ENCODE measurements at regions not wholly inside any gene's neighbourhood (a gene's known extent, or its start where the extent isn't known, plus 50 kb on each side); places are given as distances from the start of the nearest gene placed in this dataset.

DNA sequence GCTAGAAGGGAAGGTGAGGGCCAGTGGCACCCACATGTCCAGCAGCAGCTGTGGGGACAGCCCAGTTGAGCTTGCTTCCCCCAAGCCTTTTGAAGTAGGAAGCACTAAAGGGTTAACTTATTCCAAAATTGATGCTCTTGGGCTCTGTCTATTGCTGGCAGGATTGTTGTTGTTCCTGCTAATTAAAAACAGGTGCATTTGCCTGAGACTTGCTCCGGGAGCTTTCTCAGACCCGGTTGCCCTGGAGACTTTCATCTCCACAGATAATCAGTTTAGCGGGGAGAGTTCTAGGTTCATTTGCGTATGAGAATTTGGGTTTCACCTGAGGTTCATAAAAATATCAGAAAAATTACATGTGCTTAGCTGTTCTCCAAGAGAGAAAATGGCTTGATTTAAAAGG lies 277.3 kb downstream of the LRATD1 start:
- Histone ChIP-seq H3K27ac (ENCODE audit: low read length) (no peak overlapping the region), H3K9me3 (ENCODE audit: insufficient read depth, low read length, severe bottlenecking) (no peaks in the 10 kb centered on the region), H3K4me2 (ENCODE audit: insufficient read depth, low read length) (no peak overlapping the region), H3K27me3 (ENCODE audit: insufficient read depth, low read length, poor library complexity) (no peaks in the 10 kb centered on the region), H3K4me1 (ENCODE audit: insufficient read depth, low read length) (no peaks in the 10 kb centered on the region), H3K9ac (ENCODE audit: low read depth, low read length) (no peak overlapping the region), H2AFZ (ENCODE audit: low read depth, low read length) (no peak overlapping the region), H3K36me3 (ENCODE audit: insufficient read depth, low read length) (no peaks in the 10 kb centered on the region), H4K20me1 (ENCODE audit: insufficient read depth, low read length) (no peaks in the 10 kb centered on the region), H3K4me3 (ENCODE audit: low read depth in 1 of 2, low read length in 2 of 2) (no peak overlapping the region), H3K79me2 (ENCODE audit: insufficient read depth, low read length) (no peaks in the 10 kb centered on the region)
- DNase-seq (no peak), ATAC-seq (ENCODE audit: insufficient read depth, low read depth) (no peak)
- TF ChIP-seq, protein P1, sequence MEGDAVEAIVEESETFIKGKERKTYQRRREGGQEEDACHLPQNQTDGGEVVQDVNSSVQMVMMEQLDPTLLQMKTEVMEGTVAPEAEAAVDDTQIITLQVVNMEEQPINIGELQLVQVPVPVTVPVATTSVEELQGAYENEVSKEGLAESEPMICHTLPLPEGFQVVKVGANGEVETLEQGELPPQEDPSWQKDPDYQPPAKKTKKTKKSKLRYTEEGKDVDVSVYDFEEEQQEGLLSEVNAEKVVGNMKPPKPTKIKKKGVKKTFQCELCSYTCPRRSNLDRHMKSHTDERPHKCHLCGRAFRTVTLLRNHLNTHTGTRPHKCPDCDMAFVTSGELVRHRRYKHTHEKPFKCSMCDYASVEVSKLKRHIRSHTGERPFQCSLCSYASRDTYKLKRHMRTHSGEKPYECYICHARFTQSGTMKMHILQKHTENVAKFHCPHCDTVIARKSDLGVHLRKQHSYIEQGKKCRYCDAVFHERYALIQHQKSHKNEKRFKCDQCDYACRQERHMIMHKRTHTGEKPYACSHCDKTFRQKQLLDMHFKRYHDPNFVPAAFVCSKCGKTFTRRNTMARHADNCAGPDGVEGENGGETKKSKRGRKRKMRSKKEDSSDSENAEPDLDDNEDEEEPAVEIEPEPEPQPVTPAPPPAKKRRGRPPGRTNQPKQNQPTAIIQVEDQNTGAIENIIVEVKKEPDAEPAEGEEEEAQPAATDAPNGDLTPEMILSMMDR (IDR thresholded peaks at IDR 0.05; ENCODE audit: borderline replicate concordance, extremely low read depth, low read length, poor library complexity, severe bottlenecking) = no peak
- no peak for TF ChIP-seq EZH2 (IDR thresholded peaks at IDR 0.05; ENCODE audit: borderline replicate concordance, low read depth, low read length, severe bottlenecking)

DNA sequence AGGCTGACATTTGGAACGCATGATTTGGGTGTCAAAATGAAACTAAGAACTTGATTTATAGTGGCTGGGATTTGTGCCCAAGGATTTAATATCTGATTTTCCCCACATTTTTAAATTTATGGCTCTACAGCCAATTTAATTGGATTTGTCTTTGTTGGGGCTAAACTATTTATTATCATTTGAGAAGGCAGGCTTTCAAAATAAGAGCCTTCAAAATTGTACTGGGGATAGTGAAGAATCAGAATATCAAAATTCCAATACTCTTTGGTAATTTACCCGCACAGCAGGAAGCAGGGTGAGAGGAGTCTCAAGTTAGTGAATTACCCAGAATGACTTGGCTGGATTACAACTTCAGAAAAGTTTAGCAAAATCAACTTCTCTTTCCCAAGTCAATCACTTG lies 278.1 kb downstream of the LRATD1 start:
- ATAC-seq (ENCODE audit: insufficient read depth, low read depth) (no peak), DNase-seq (no peak)
- Histone ChIP-seq H3K4me2 (ENCODE audit: insufficient read depth, low read length) (no peak overlapping the region), H3K27me3 (ENCODE audit: insufficient read depth, low read length, poor library complexity) (no peaks in the 10 kb centered on the region), H3K9ac (ENCODE audit: low read depth, low read length) (no peak overlapping the region), H3K79me2 (ENCODE audit: insufficient read depth, low read length) (no peaks in the 10 kb centered on the region), H2AFZ (ENCODE audit: low read depth, low read length) (no peak overlapping the region), H3K9me3 (ENCODE audit: insufficient read depth, low read length, severe bottlenecking) (no peaks in the 10 kb centered on the region), H3K27ac (ENCODE audit: low read length) (no peak overlapping the region), H3K36me3 (ENCODE audit: insufficient read depth, low read length) (no peaks in the 10 kb centered on the region), H3K4me1 (ENCODE audit: insufficient read depth, low read length) (no peaks in the 10 kb centered on the region), H3K4me3 (ENCODE audit: low read depth in 1 of 2, low read length in 2 of 2) (no peak overlapping the region), H4K20me1 (ENCODE audit: insufficient read depth, low read length) (no peaks in the 10 kb centered on the region)
- no peak for TF ChIP-seq EZH2 (IDR thresholded peaks at IDR 0.05; ENCODE audit: borderline replicate concordance, low read depth, low read length, severe bottlenecking)
- TF ChIP-seq, protein P1 (IDR thresholded peaks at IDR 0.05; ENCODE audit: borderline replicate concordance, extremely low read depth, low read length, poor library complexity, severe bottlenecking) = no peak

DNA sequence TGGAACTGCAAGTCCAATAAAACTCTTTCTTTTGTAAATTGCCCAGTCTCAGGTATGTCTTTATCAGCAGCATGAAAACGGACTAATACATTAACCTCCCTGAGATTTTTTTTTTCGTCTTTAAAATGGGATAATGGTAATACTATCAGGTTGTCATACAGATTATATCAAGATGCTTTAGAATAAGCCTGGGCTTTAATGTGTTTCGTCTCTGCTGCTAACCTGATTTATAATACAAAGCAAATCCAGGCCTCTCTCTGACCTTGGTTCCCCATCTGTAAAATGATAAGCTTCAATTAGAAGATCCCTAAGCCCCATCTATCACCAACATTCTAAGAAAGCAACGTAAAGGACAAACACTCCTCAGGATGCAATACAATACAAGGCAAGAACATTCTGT lies 283.5 kb downstream of the LRATD1 start:
- no peak overlapping the region for H3K27ac ChIP-seq (ENCODE audit: low read length)
- H3K79me2 ChIP-seq (ENCODE audit: insufficient read depth, low read length) = no peaks in the 10 kb centered on the region
- no peak for ATAC-seq (ENCODE audit: insufficient read depth, low read depth)
- no peaks in the 10 kb centered on the region for H3K27me3 ChIP-seq (ENCODE audit: insufficient read depth, low read length, poor library complexity)
- no peak overlapping the region for H3K4me2 ChIP-seq (ENCODE audit: insufficient read depth, low read length)
- H3K36me3 ChIP-seq (ENCODE audit: insufficient read depth, low read length) = no peaks in the 10 kb centered on the region
- H3K9me3 ChIP-seq (ENCODE audit: insufficient read depth, low read length, severe bottlenecking) = no peaks in the 10 kb centered on the region
- DNase-seq = no peak
- no peaks in the 10 kb centered on the region for H3K4me1 ChIP-seq (ENCODE audit: insufficient read depth, low read length)
- TF ChIP-seq EZH2 (IDR thresholded peaks at IDR 0.05; ENCODE audit: borderline replicate concordance, low read depth, low read length, severe bottlenecking) = no peak
- TF ChIP-seq, protein P1 (IDR thresholded peaks at IDR 0.05; ENCODE audit: borderline replicate concordance, extremely low read depth, low read length, poor library complexity, severe bottlenecking) = no peak
- H4K20me1 ChIP-seq (ENCODE audit: insufficient read depth, low read length) = no peaks in the 10 kb centered on the region
- no peak overlapping the region for H3K4me3 ChIP-seq (ENCODE audit: low read depth in 1 of 2, low read length in 2 of 2)
- no peak overlapping the region for H2AFZ ChIP-seq (ENCODE audit: low read depth, low read length)
- no peak overlapping the region for H3K9ac ChIP-seq (ENCODE audit: low read depth, low read length)
